Neutrophil (primary cell): ENCODE measurements at regions not wholly inside any gene's neighbourhood (a gene's known extent, or its start where the extent isn't known, plus 50 kb on each side); places are given as distances from the start of the nearest gene placed in this dataset.

ENCODE experiments used
- H3K27ac ChIP-seq: fragments of 200-600 bp; sonication (generic); 2 replicates; pipeline ENCODE4 v1.5.1; 2016; ENCODE audit warnings: mild to moderate bottlenecking, moderate library complexity
- H3K27me3 ChIP-seq: fragments of 200-600 bp; sonication (generic); 2 replicates; pipeline ENCODE4 v1.6.0; 2016; ENCODE audit warnings: mild to moderate bottlenecking
- H3K36me3 ChIP-seq: fragments of 200-600 bp; sonication (generic); 2 replicates; pipeline ENCODE4 v1.5.1; 2017
- H3K4me1 ChIP-seq, 2 experiments: fragments of 200-600 bp in 1 of 2; sonication (generic) in 1 of 2; 1 replicate in 1 of 2; 2 replicates in 1 of 2; pipeline versions ENCODE4 v1.5.1 to v1.6.1; 2013 to 2016; ENCODE audit warnings: low read depth in 1 of 2, low read length in 1 of 2, mild to moderate bottlenecking in 1 of 2, moderate library complexity in 1 of 2; ENCODE audit not compliant: control insufficient read depth in 1 of 2, insufficient read depth in 1 of 2
- H3K4me3 ChIP-seq, 2 experiments: fragments of 200-600 bp in 1 of 2; sonication (generic) in 1 of 2; 1 replicate in 1 of 2; 2 replicates in 1 of 2; pipeline ENCODE4 v1.5.1; 2013 to 2016; ENCODE audit warnings: low read depth in 1 of 2, low read length in 1 of 2, mild to moderate bottlenecking in 1 of 2, moderate library complexity in 1 of 2
- H3K9me3 ChIP-seq: fragments of 200-600 bp; sonication (generic); 2 replicates; pipeline ENCODE4 v1.5.1; 2016
- TF ChIP-seq, protein P1 (sequence below): fragments of 200-600 bp; sonication (generic); IDR thresholded peaks from 2 replicates; pipeline ENCODE4 v1.5.1; 2016; ENCODE audit warnings: antibody characterized with exemption

- H3K4me3 ChIP-seq: no peak overlapping the region
- peaks cover 0 to 7% of the 10 kb centered on the region in 2 experiments for H3K4me1 ChIP-seq
- no peaks in the 10 kb centered on the region for H3K36me3 ChIP-seq
- H3K27ac ChIP-seq: no peak overlapping the region
- no peaks in the 10 kb centered on the region for H3K27me3 ChIP-seq
- TF ChIP-seq, protein P1, sequence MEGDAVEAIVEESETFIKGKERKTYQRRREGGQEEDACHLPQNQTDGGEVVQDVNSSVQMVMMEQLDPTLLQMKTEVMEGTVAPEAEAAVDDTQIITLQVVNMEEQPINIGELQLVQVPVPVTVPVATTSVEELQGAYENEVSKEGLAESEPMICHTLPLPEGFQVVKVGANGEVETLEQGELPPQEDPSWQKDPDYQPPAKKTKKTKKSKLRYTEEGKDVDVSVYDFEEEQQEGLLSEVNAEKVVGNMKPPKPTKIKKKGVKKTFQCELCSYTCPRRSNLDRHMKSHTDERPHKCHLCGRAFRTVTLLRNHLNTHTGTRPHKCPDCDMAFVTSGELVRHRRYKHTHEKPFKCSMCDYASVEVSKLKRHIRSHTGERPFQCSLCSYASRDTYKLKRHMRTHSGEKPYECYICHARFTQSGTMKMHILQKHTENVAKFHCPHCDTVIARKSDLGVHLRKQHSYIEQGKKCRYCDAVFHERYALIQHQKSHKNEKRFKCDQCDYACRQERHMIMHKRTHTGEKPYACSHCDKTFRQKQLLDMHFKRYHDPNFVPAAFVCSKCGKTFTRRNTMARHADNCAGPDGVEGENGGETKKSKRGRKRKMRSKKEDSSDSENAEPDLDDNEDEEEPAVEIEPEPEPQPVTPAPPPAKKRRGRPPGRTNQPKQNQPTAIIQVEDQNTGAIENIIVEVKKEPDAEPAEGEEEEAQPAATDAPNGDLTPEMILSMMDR: no peak
- H3K9me3 ChIP-seq: no peaks in the 10 kb centered on the region
These were observed 178.1 kb upstream of the RUNX1 start for GRCh38 chr21:35226968-35227744.

DNA sequence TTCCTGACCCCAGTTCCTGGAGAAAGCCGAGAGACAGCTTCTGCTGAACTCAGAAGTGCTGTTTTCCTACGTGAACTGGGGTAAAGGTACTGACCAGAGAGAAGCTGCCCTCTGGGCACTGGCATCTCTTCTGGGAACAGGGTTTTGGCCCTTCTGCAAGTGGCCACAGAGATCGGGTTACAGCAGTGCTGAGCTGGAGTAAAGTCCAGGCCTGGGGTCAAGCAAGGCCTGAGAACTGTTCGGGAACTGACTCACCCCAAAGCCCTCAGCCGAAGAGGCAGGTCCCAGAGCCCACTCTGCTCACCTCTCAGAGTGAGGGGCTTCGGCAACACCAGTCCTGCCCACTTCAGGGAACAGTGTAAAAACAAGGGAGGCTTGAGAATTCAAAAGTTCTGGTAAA, 177.2 kb upstream of the RUNX1 start:
- no peak overlapping the region for H3K4me3 ChIP-seq
- H3K27me3 ChIP-seq: no peaks in the 10 kb centered on the region
- H3K9me3 ChIP-seq: no peaks in the 10 kb centered on the region
- TF ChIP-seq, protein P1: no peak
- H3K36me3 ChIP-seq: no peaks in the 10 kb centered on the region
- peaks cover 0 to 10% of the 10 kb centered on the region in 2 experiments for H3K4me1 ChIP-seq
- H3K27ac ChIP-seq: no peak overlapping the region

DNA sequence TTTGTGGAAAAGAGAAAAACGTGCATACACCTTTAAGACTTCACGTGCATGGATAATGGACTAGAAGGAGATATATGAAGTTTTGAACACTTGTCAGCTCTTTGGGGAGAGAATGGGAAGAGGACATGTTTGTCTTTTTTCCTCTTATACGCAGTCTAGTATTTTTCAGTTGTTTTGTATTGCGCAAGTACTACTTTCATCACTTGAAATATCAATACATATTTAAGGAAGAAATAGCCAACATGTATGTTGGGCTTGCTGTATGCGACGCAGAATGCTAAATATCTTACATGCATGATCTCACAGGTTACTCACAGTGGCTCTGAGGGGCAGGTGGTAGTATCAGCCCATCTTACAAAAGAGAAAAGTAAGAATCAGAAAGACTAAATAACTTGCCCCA, 176.5 kb upstream of the RUNX1 start:
- Histone ChIP-seq H3K36me3 (no peaks in the 10 kb centered on the region), H3K27ac (no peak overlapping the region), H3K9me3 (no peaks in the 10 kb centered on the region), H3K4me1 (peaks cover 0 to 10% of the 10 kb centered on the region in 2 experiments), H3K4me3 (no peak overlapping the region), H3K27me3 (no peaks in the 10 kb centered on the region)
- TF ChIP-seq, protein P1: no peak

DNA sequence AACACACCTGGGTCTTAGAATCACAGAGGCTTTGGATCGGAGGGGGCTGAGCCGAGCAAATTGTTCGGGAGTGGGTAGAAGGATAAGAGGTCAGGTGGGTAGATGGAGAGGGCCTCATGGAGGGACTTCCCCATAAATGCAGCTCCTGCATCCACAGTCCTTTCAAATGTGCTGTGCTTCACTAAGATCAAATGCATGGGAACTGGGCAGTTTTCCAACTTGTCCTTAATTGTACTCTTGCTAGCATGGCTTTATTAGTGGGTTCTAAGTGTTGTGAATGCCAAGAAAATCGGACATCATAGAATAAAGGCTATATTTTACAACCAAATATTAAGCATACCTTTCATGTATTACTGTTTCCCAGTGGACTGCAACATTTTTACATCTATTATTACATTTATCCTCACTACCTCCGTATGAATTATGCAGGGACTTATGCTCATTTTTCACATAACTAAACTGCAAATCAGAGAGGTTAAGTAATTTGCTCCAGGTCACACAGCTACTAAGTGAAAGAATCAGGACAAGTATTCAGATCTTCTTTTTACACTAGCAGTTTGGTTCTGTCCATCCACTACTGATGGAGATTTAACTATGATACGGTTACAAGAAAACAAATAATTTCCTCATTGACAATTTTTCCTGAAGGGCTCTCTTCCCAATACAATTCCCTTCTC, 174.5 kb upstream of the RUNX1 start:
- TF ChIP-seq, protein P1: no peak
- no peak overlapping the region for H3K4me3 ChIP-seq
- H3K4me1 ChIP-seq: peaks cover 0 to 10% of the 10 kb centered on the region in 2 experiments
- H3K36me3 ChIP-seq: no peaks in the 10 kb centered on the region
- H3K9me3 ChIP-seq: no peaks in the 10 kb centered on the region
- no peak overlapping the region for H3K27ac ChIP-seq
- no peaks in the 10 kb centered on the region for H3K27me3 ChIP-seq

DNA sequence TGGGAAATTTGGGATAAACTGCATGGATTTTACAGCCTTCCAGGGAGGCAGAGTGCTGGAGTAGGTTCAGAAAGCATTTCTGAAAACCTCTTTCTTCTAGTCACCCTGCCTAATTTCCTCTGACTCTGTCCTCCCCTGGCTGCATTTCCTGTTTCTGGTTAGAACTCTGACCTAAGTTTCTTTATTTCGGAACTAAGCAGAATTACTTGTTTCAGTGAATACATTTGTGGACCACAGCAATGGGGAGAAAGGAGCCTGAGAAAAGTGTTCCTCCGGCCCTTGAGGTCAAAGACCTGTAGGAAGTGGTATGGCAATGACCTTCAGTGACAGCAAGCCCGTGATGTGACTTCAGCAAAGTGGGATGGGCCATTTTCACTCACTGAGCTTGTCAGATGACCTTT, 173.4 kb upstream of the RUNX1 start:
- H3K9me3 ChIP-seq: no peaks in the 10 kb centered on the region
- H3K4me3 ChIP-seq: no peak overlapping the region
- TF ChIP-seq, protein P1: no peak
- no peaks in the 10 kb centered on the region for H3K27me3 ChIP-seq
- H3K27ac ChIP-seq: no peak overlapping the region
- H3K36me3 ChIP-seq: no peaks in the 10 kb centered on the region
- H3K4me1 ChIP-seq: peaks cover 0 to 10% of the 10 kb centered on the region in 2 experiments
